Neuronal stem cell (in vitro differentiated cells): ENCODE measurements at regions not wholly inside any gene's neighbourhood (a gene's known extent, or its start where the extent isn't known, plus 50 kb on each side); places are given as distances from the start of the nearest gene placed in this dataset.
A peak's percentile ranks its signal among the peaks of the same experiment; 100 is the strongest.

ENCODE experiments used
- DNase-seq: peaks from one replicate; pipeline ENCODE4 v3.0.0-alpha.2; 2013; ENCODE audit warnings: low spot score
- H2AFZ ChIP-seq: one replicate; pipeline ENCODE4 v1.6.1; 2013; ENCODE audit warnings: mild to moderate bottlenecking, low read length, inconsistent platforms
- H2AK5ac ChIP-seq: 2 replicates; pipeline ENCODE4 v1.6.1; 2013; ENCODE audit warnings: low read depth, mild to moderate bottlenecking, inconsistent platforms, low read length, moderate library complexity, mixed read lengths
- H2BK120ac ChIP-seq: 2 replicates; pipeline ENCODE4 v1.6.1; 2013; ENCODE audit warnings: low read depth, mild to moderate bottlenecking, inconsistent platforms, low read length, moderate library complexity, mixed read lengths
- H2BK12ac ChIP-seq: one replicate; pipeline ENCODE4 v1.6.1; 2013; ENCODE audit warnings: low read length, inconsistent platforms
- H2BK15ac ChIP-seq: 2 replicates; pipeline ENCODE4 v1.6.1; 2013; ENCODE audit warnings: mild to moderate bottlenecking, low read length, inconsistent platforms, mixed read lengths
- H2BK5ac ChIP-seq: one replicate; pipeline ENCODE4 v1.6.1; 2013; ENCODE audit warnings: inconsistent platforms, mild to moderate bottlenecking, low read length, moderate library complexity
- H3K14ac ChIP-seq: one replicate; pipeline ENCODE4 v1.6.1; 2013; ENCODE audit warnings: low read length, inconsistent platforms
- H3K18ac ChIP-seq: 2 replicates; pipeline ENCODE4 v1.6.1; 2013; ENCODE audit warnings: low read length, inconsistent platforms
- H3K23ac ChIP-seq: 2 replicates; pipeline ENCODE4 v1.6.1; 2013; ENCODE audit warnings: low read depth, mild to moderate bottlenecking, mixed read lengths, low read length, inconsistent platforms; ENCODE audit not compliant: poor library complexity
- H3K27ac ChIP-seq: replicated peaks from 3 replicates; pipeline ENCODE4 v1.5.1; 2013; ENCODE audit warnings: low read length, inconsistent platforms
- H3K27me3 ChIP-seq, 3 experiments: 2 replicates each; pipeline ENCODE4 v1.6.1; 2013; ENCODE audit warnings: low read length in 3 of 3, mild to moderate bottlenecking in 2 of 3, inconsistent platforms in 1 of 3, low read depth in 1 of 3, mixed read lengths in 1 of 3, moderate library complexity in 1 of 3; ENCODE audit not compliant: control insufficient read depth in 3 of 3, insufficient read depth in 3 of 3
- H3K36me3 ChIP-seq, 2 donors: replicated peaks in 1 of 2; 2 replicates each; pipeline ENCODE4 v1.6.1; 2013; ENCODE audit warnings: low read length in 2 of 2; ENCODE audit not compliant: control insufficient read depth in 2 of 2, insufficient read depth in 2 of 2
- H3K4ac ChIP-seq: 2 replicates; pipeline ENCODE4 v1.6.1; 2013; ENCODE audit warnings: inconsistent platforms, mild to moderate bottlenecking, low read length, moderate library complexity
- H3K4me1 ChIP-seq, 2 donors: 1 replicate in 1 of 2; 2 replicates in 1 of 2; pipeline ENCODE4 v1.6.1; 2013; ENCODE audit warnings: low read length in 2 of 2, low read depth in 1 of 2; ENCODE audit not compliant: control insufficient read depth in 2 of 2, insufficient read depth in 1 of 2
- H3K4me2 ChIP-seq: one replicate; pipeline ENCODE4 v1.6.1; 2013; ENCODE audit warnings: mild to moderate bottlenecking, low read length, inconsistent platforms; ENCODE audit not compliant: insufficient read depth, poor library complexity, severe bottlenecking
- H3K4me3 ChIP-seq, 2 donors: 2 replicates each; pipeline ENCODE4 v1.5.1; 2013; ENCODE audit warnings: low read length in 2 of 2, mild to moderate bottlenecking in 2 of 2, inconsistent platforms in 1 of 2, moderate library complexity in 1 of 2
- H3K79me1 ChIP-seq: one replicate; pipeline ENCODE4 v1.6.1; 2013; ENCODE audit warnings: low read depth, mild to moderate bottlenecking, inconsistent platforms, low read length, moderate library complexity
- H3K9ac ChIP-seq: one replicate; pipeline ENCODE4 v1.6.1; 2013; ENCODE audit warnings: mild to moderate bottlenecking, low read depth, low read length, inconsistent platforms; ENCODE audit not compliant: poor library complexity
- H3K9me3 ChIP-seq, 2 donors: replicated peaks in 1 of 2; 2 replicates each; pipeline versions ENCODE3 to v1.6.1; 2013; ENCODE audit warnings: low read length in 2 of 2, mild to moderate bottlenecking in 2 of 2, inconsistent platforms in 1 of 2, low read depth in 1 of 2, mixed read lengths in 1 of 2, moderate library complexity in 1 of 2; ENCODE audit not compliant: control insufficient read depth in 2 of 2, insufficient read depth in 1 of 2
- H4K8ac ChIP-seq: one replicate; pipeline ENCODE4 v1.6.1; 2013; ENCODE audit warnings: low read depth, mild to moderate bottlenecking, inconsistent platforms, low read length, moderate library complexity
- H4K91ac ChIP-seq: one replicate; pipeline ENCODE4 v1.6.1; 2013; ENCODE audit warnings: low read length, low read depth, mild to moderate bottlenecking, inconsistent platforms; ENCODE audit not compliant: poor library complexity
- WGBS, 2 donors: extraction: QIAGEN DNeasy Blood & Tissue Kit; methylation state at CpG; one replicate each; pipeline ENCODE4 v1.1.7; 2013; ENCODE audit warnings: missing lambda C conversion rate in 2 of 2, mixed read lengths in 1 of 2; ENCODE audit not compliant: insufficient read length in 2 of 2, insufficient replicate concordance in 1 of 2; ENCODE audit errors: extremely low coverage in 2 of 2; 5-methylcytosine and 5-hydroxymethylcytosine counted together

GRCh38 chr9:106590759-106591505 is 272.0 kb upstream of the ZNF462 start:
- H2AFZ ChIP-seq, result peak overlapping the region; percentile 15
- no peaks in the 10 kb centered on the region for H3K9me3 ChIP-seq
- H2BK5ac ChIP-seq, result no peak overlapping the region
- H3K4me3 ChIP-seq, result no peak overlapping the region
- no peak overlapping the region for H2AK5ac ChIP-seq
- H3K79me1 ChIP-seq, result no peaks in the 10 kb centered on the region
- no peak overlapping the region for H3K23ac ChIP-seq
- H2BK12ac ChIP-seq, result no peak overlapping the region
- no peak overlapping the region for H2BK15ac ChIP-seq
- H2BK120ac ChIP-seq, result no peak overlapping the region
- no peak overlapping the region for H3K4ac ChIP-seq
- no peak overlapping the region for H4K8ac ChIP-seq
- H3K27me3 ChIP-seq, result no peaks in the 10 kb centered on the region
- H3K14ac ChIP-seq, result no peak overlapping the region
- no peak overlapping the region for H3K4me2 ChIP-seq
- no peak for DNase-seq
- no CpG with 5 or more reads among the region's 4 CpGs for WGBS, 2 donors
- H3K27ac ChIP-seq, result no peak overlapping the region
- H4K91ac ChIP-seq, result no peak overlapping the region
- H3K4me1 ChIP-seq, result peaks cover 5 to 7% of the 10 kb centered on the region in 2 donors
- H3K9ac ChIP-seq, result no peak overlapping the region
- no peaks in the 10 kb centered on the region for H3K36me3 ChIP-seq
- H3K18ac ChIP-seq, result no peak overlapping the region

GRCh38 chr9:106593201-106593600 is 269.8 kb upstream of the ZNF462 start:
- Histone ChIP-seq H3K27ac (no peak overlapping the region), H3K18ac (no peak overlapping the region), H2BK15ac (no peak overlapping the region), H3K4me3 (no peak overlapping the region), H3K14ac (no peak overlapping the region), H3K23ac (no peak overlapping the region), H4K8ac (no peak overlapping the region), H3K9me3 (no peaks in the 10 kb centered on the region), H3K4me2 (no peak overlapping the region), H3K79me1 (no peaks in the 10 kb centered on the region), H2AFZ (no peak overlapping the region), H2BK5ac (no peak overlapping the region), H3K27me3 (no peaks in the 10 kb centered on the region), H3K4me1 (peaks cover 5 to 7% of the 10 kb centered on the region in 2 donors), H2BK12ac (no peak overlapping the region), H4K91ac (no peak overlapping the region), H3K9ac (no peak overlapping the region), H2AK5ac (no peak overlapping the region), H2BK120ac (no peak overlapping the region), H3K4ac (no peak overlapping the region), H3K36me3 (no peaks in the 10 kb centered on the region)
- no peak for DNase-seq
- no CpG with 5 or more reads among the region's 7 CpGs for WGBS, 2 donors

- Histone ChIP-seq H2BK12ac (no peak overlapping the region), H3K9me3 (no peaks in the 10 kb centered on the region), H2AK5ac (no peak overlapping the region), H2BK120ac (no peak overlapping the region), H3K4me2 (no peak overlapping the region), H4K91ac (no peak overlapping the region), H3K27ac (no peak overlapping the region), H4K8ac (no peak overlapping the region), H3K4me3 (no peak overlapping the region), H2BK5ac (no peak overlapping the region), H3K36me3 (no peaks in the 10 kb centered on the region), H3K18ac (no peak overlapping the region), H3K4ac (no peak overlapping the region), H2AFZ (no peak overlapping the region), H3K23ac (no peak overlapping the region), H3K27me3 (no peaks in the 10 kb centered on the region), H3K14ac (no peak overlapping the region), H3K9ac (no peak overlapping the region), H2BK15ac (no peak overlapping the region), H3K79me1 (no peaks in the 10 kb centered on the region), H3K4me1 (no peaks in the 10 kb centered on the region)
- no peak for DNase-seq
- no CpG with 5 or more reads among the region's 4 CpGs for WGBS, 2 donors
These were observed 266.0 kb upstream of the ZNF462 start for GRCh38 chr9:106596984-106597383.

GRCh38 chr9:106600955-106601560 is 261.9 kb upstream of the ZNF462 start:
- H4K8ac ChIP-seq, result no peak overlapping the region
- no peak overlapping the region for H2BK120ac ChIP-seq
- no peak overlapping the region for H2BK12ac ChIP-seq
- H3K14ac ChIP-seq, result no peak overlapping the region
- no peak overlapping the region for H3K23ac ChIP-seq
- no peak overlapping the region for H3K4ac ChIP-seq
- H2AFZ ChIP-seq, result peak overlapping the region; percentile 15
- H3K18ac ChIP-seq, result no peak overlapping the region
- H3K27ac ChIP-seq, result no peak overlapping the region
- peaks cover 2 to 4% of the 10 kb centered on the region in 2 donors for H3K4me1 ChIP-seq
- no peak for DNase-seq
- no peak overlapping the region for H2AK5ac ChIP-seq
- no peaks in the 10 kb centered on the region for H3K27me3 ChIP-seq
- H4K91ac ChIP-seq, result no peak overlapping the region
- H3K4me2 ChIP-seq, result no peak overlapping the region
- no CpG with 5 or more reads among the region's 4 CpGs for WGBS, 2 donors
- no peak overlapping the region for H3K4me3 ChIP-seq
- no peaks in the 10 kb centered on the region for H3K9me3 ChIP-seq
- no peaks in the 10 kb centered on the region for H3K79me1 ChIP-seq
- no peak overlapping the region for H2BK15ac ChIP-seq
- H3K9ac ChIP-seq, result no peak overlapping the region
- no peaks in the 10 kb centered on the region for H3K36me3 ChIP-seq
- no peak overlapping the region for H2BK5ac ChIP-seq
